GM12865 (cell line): ENCODE measurements at regions not wholly inside any gene's neighbourhood (a gene's known extent, or its start where the extent isn't known, plus 50 kb on each side); places are given as distances from the start of the nearest gene placed in this dataset.

ENCODE experiments used
- DNase-seq: peaks from one replicate; pipeline ENCODE4 v3.0.0; 2010; ENCODE audit warnings: low read depth
- H3K4me3 ChIP-seq: 2 replicates; pipeline ENCODE4 v1.5.1; 2011; ENCODE audit warnings: mild to moderate bottlenecking, low read depth, low read length, control low read depth
- TF ChIP-seq, protein P1 (sequence below): IDR thresholded peaks from 2 replicates; pipeline ENCODE4 v1.5.1; 2011; ENCODE audit warnings: low read length, control low read depth, low read depth, inconsistent platforms; ENCODE audit not compliant: insufficient read depth; ENCODE audit errors: missing control alignments

GRCh38 chr2:221267773-221268425 is 304.2 kb downstream of the EPHA4 start:
- H3K4me3 ChIP-seq, result no peak overlapping the region
- TF ChIP-seq, protein P1, sequence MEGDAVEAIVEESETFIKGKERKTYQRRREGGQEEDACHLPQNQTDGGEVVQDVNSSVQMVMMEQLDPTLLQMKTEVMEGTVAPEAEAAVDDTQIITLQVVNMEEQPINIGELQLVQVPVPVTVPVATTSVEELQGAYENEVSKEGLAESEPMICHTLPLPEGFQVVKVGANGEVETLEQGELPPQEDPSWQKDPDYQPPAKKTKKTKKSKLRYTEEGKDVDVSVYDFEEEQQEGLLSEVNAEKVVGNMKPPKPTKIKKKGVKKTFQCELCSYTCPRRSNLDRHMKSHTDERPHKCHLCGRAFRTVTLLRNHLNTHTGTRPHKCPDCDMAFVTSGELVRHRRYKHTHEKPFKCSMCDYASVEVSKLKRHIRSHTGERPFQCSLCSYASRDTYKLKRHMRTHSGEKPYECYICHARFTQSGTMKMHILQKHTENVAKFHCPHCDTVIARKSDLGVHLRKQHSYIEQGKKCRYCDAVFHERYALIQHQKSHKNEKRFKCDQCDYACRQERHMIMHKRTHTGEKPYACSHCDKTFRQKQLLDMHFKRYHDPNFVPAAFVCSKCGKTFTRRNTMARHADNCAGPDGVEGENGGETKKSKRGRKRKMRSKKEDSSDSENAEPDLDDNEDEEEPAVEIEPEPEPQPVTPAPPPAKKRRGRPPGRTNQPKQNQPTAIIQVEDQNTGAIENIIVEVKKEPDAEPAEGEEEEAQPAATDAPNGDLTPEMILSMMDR, result no peak
- DNase-seq, result no peak

GRCh38 chr2:221268631-221269030 is 303.5 kb downstream of the EPHA4 start:
- TF ChIP-seq, protein P1, result no peak
- H3K4me3 ChIP-seq, result no peak overlapping the region
- DNase-seq, result no peak

- TF ChIP-seq, protein P1, result no peak
- DNase-seq, result no peak
- H3K4me3 ChIP-seq, result no peak overlapping the region
Measured at GRCh38 chr2:221270806-221271205, 301.3 kb downstream of the EPHA4 start.

DNA sequence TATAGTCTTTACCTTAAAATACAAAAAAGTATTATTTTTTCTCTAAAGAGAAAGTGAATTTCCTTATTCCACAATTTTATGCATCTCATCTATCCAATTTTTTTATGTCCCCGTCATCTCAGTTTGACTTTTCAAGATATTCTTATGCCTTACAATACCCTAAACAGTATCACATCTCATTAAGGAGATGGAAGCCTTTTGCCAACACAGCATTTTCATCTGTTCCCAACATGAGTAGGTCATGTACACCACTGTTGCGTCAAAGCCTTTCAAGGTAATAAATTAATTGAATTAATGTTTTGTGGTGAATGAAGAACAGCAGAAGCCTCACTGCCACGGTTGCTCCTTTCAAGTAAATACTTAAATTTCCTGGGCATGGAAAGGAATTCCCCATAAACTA is 299.4 kb downstream of the EPHA4 start:
- TF ChIP-seq, protein P1, result no peak
- no peak overlapping the region for H3K4me3 ChIP-seq
- no peak for DNase-seq

GRCh38 chr2:221276033-221276432 is 296.1 kb downstream of the EPHA4 start:
- H3K4me3 ChIP-seq, result no peak overlapping the region
- no peak for DNase-seq
- TF ChIP-seq, protein P1, result no peak

DNA sequence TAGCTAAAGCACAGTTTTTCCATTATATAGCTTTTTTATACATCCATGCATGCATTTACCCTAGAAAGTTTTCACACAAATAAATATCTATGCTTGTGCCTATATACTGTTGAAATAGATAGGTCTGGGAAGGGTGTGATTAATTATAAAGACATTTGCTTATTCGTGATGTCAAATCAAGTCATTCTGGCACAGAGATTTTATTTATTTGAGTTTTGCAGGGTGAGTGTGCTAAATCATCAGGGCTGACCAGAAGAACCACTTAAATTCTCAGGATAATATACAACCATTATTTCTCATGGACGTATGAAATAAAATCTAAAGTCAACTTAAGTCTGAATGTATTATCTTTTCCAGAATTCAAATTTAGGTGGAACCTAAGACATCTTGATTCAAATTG is 295.5 kb downstream of the EPHA4 start:
- TF ChIP-seq, protein P1, result no peak
- DNase-seq, result no peak
- no peak overlapping the region for H3K4me3 ChIP-seq

GRCh38 chr2:221282386-221282785 is 289.7 kb downstream of the EPHA4 start:
- no peak for DNase-seq
- no peak overlapping the region for H3K4me3 ChIP-seq
- TF ChIP-seq, protein P1, result no peak
